Natural killer cell (primary cell): ENCODE measurements at regions not wholly inside any gene's neighbourhood (a gene's known extent, or its start where the extent isn't known, plus 50 kb on each side); places are given as distances from the start of the nearest gene placed in this dataset.

Experiments
- ATAC-seq, 3 donors: fragments of 150-1000 bp in 2 of 3; fragments of 200-7000 bp in 1 of 3; cut with Tn5 transposase; 1 replicate in 1 of 3; 2 replicates in 2 of 3; pipeline ENCODE4 v1.10.0; 2021; ENCODE audit warnings: mild to moderate bottlenecking in 2 of 3, moderate library complexity in 2 of 3
- DNase-seq, 2 donors: peaks; one replicate each; pipeline versions ENCODE4 v3.0.0 to v3.0.0-alpha.2; 2013 to 2021; ENCODE audit warnings: mixed read lengths in 1 of 2
- H3K27ac ChIP-seq: one replicate; pipeline ENCODE4 v1.5.1; 2013; ENCODE audit warnings: mild to moderate bottlenecking, low read length
- H3K27me3 ChIP-seq: one replicate; pipeline ENCODE4 v1.6.1; 2013; ENCODE audit warnings: low read length; ENCODE audit not compliant: control insufficient read depth, insufficient read depth
- H3K36me3 ChIP-seq: one replicate; pipeline ENCODE4 v1.6.1; 2013; ENCODE audit warnings: low read length; ENCODE audit not compliant: control insufficient read depth, insufficient read depth
- H3K4me1 ChIP-seq: one replicate; pipeline ENCODE4 v1.6.1; 2013; ENCODE audit warnings: low read length; ENCODE audit not compliant: control insufficient read depth, insufficient read depth
- H3K4me3 ChIP-seq: one replicate; pipeline ENCODE4 v1.5.1; 2013; ENCODE audit warnings: low read length
- H3K9me3 ChIP-seq: one replicate; pipeline ENCODE4 v1.6.1; 2013; ENCODE audit warnings: low read length; ENCODE audit not compliant: control insufficient read depth, insufficient read depth
- H3K27ac Mint-ChIP-seq, 2 donors: one replicate each; pipeline ENCODE4 v1.8.0; 2022; ENCODE audit warnings: mild to moderate bottlenecking in 2 of 2, mixed read lengths in 2 of 2, moderate library complexity in 1 of 2
- H3K27me3 Mint-ChIP-seq, 2 donors: one replicate each; pipeline ENCODE4 v1.8.0; 2022; ENCODE audit warnings: low read depth in 2 of 2, mixed read lengths in 2 of 2
- H3K36me3 Mint-ChIP-seq: one replicate; pipeline ENCODE4 v1.8.0; 2022; ENCODE audit warnings: mixed read lengths
- H3K4me1 Mint-ChIP-seq, 2 donors: one replicate each; pipeline ENCODE4 v1.8.0; 2022; ENCODE audit warnings: mixed read lengths in 2 of 2
- H3K4me3 Mint-ChIP-seq: one replicate; pipeline ENCODE4 v1.8.0; 2022; ENCODE audit warnings: mild to moderate bottlenecking, moderate library complexity, mixed read lengths
- H3K9me3 Mint-ChIP-seq, 2 donors: one replicate each; pipeline ENCODE4 v1.8.0; 2022; ENCODE audit warnings: mixed read lengths in 2 of 2
- CTCF ChIP-seq: fragments of 200-600 bp; IDR thresholded peaks from one replicate; pipeline ENCODE4 v1.8.0; 2022; ENCODE audit warnings: antibody characterized with exemption
- WGBS: methylation state at CpG from one replicate; pipeline ENCODE4 v1.1.7; 2013; ENCODE audit warnings: missing lambda C conversion rate; ENCODE audit not compliant: insufficient coverage; 5-methylcytosine and 5-hydroxymethylcytosine counted together
- intact Hi-C: fragments of 100-400 bp; cut with micrococcal nuclease; formaldehyde crosslinking; loops from one replicate; pipeline ENCODE4 v1.14.2; 2022

GRCh38 chr17:77425348-77425747 is 284.6 kb downstream of the SEC14L1 start:
- Histone ChIP-seq H3K36me3 (peaks cover 5% of the 10 kb centered on the region), H3K27me3 (no peaks in the 10 kb centered on the region), H3K9me3 (no peaks in the 10 kb centered on the region), H3K4me1 (peaks cover 83% of the 10 kb centered on the region), H3K4me3 (no peak overlapping the region), H3K27ac (peak overlapping the region; percentile 21)
- H3K27ac Mint-ChIP-seq: peak overlapping the region in 1 of 2 donors; percentile 79
- no peak overlapping the region for H3K4me3 Mint-ChIP-seq
- ATAC-seq (no peak), DNase-seq (peak in 1 of 2 donors; percentile 24)
- H3K4me1 Mint-ChIP-seq: peaks cover 59 to 65% of the 10 kb centered on the region in 2 donors
- no peak for TF ChIP-seq CTCF
- intact Hi-C loops: no loop called here
- H3K36me3 Mint-ChIP-seq: no peaks in the 10 kb centered on the region
- H3K9me3 Mint-ChIP-seq: no peaks in the 10 kb centered on the region
- no peaks in the 10 kb centered on the region for H3K27me3 Mint-ChIP-seq
- 52% methylated on average over 9 of the region's 9 CpGs for WGBS

- Histone ChIP-seq H3K4me1 (peaks cover 83% of the 10 kb centered on the region), H3K4me3 (no peak overlapping the region), H3K9me3 (no peaks in the 10 kb centered on the region), H3K27me3 (no peaks in the 10 kb centered on the region), H3K36me3 (peaks cover 5% of the 10 kb centered on the region), H3K27ac (peak overlapping the region; percentile 21)
- ATAC-seq: peak; percentile 54 to 88 (median 70)
- peaks cover 55 to 64% of the 10 kb centered on the region in 2 donors for H3K4me1 Mint-ChIP-seq
- intact Hi-C loops: no loop called here
- no peaks in the 10 kb centered on the region for H3K9me3 Mint-ChIP-seq
- H3K27ac Mint-ChIP-seq: peak overlapping the region; percentile 53 to 79
- 73% methylated on average over 22 of the region's 23 CpGs for WGBS
- no peak overlapping the region for H3K4me3 Mint-ChIP-seq
- H3K36me3 Mint-ChIP-seq: no peaks in the 10 kb centered on the region
- DNase-seq: peak; percentile 51 to 61
- H3K27me3 Mint-ChIP-seq: no peaks in the 10 kb centered on the region
- TF ChIP-seq CTCF: no peak
Observed at GRCh38 chr17:77425791-77426641, 285.2 kb downstream of the SEC14L1 start.

GRCh38 chr17:77426676-77427386 is 286.1 kb downstream of the SEC14L1 start:
- no peak for TF ChIP-seq CTCF
- H3K27ac Mint-ChIP-seq: peak overlapping the region; percentile 53 to 79
- DNase-seq: no peak
- Histone ChIP-seq H3K4me3 (no peak overlapping the region), H3K27ac (no peak overlapping the region), H3K36me3 (peaks cover 6% of the 10 kb centered on the region), H3K4me1 (peaks cover 82% of the 10 kb centered on the region), H3K9me3 (no peaks in the 10 kb centered on the region), H3K27me3 (no peaks in the 10 kb centered on the region)
- peak in 1 of 3 donors; percentile 10 for ATAC-seq
- H3K9me3 Mint-ChIP-seq: no peaks in the 10 kb centered on the region
- H3K4me1 Mint-ChIP-seq: peaks cover 47 to 57% of the 10 kb centered on the region in 2 donors
- H3K27me3 Mint-ChIP-seq: no peaks in the 10 kb centered on the region
- no peaks in the 10 kb centered on the region for H3K36me3 Mint-ChIP-seq
- peak overlapping the region; percentile 6 for H3K4me3 Mint-ChIP-seq
- intact Hi-C loops: no loop called here
- WGBS: 80% methylated on average over 8 of the region's 11 CpGs
